A673 (cell line): ENCODE measurements at regions not wholly inside any gene's neighbourhood (a gene's known extent, or its start where the extent isn't known, plus 50 kb on each side); places are given as distances from the start of the nearest gene placed in this dataset.
"Not testable (repeated sequence)": the region's sequence is repeated elsewhere in the genome, so short reads cannot be mapped to it uniquely, and the experiment has no call there.

ENCODE experiments used
- BruUV-seq: library from RNA; stranded (reverse); fragments of 400-500 nt; replicated peaks from 2 replicates; lab custom pipeline; 2021; lab: Mats Ljungman, UMichigan
- CTCF ChIA-PET: fragments of 300-600 bp; sonication (Branson Sonifier 250); formaldehyde crosslinking; loops from one replicate; lab custom pipeline; 2022; ENCODE audit warnings: antibody characterized with exemption; lab: Charles Lee
- POLR2A ChIA-PET: fragments of 300-600 bp; sonication (Branson Sonifier 250); formaldehyde crosslinking; loops from one replicate; lab custom pipeline; 2022; ENCODE audit warnings: antibody characterized with exemption; ENCODE audit not compliant: low non-redundant PET; lab: Charles Lee
- DNase-seq: peaks from one replicate; pipeline ENCODE4 v3.0.0-alpha.2; 2015; ENCODE audit warnings: low spot score
- H3K27ac ChIP-seq: fragments of 200-600 bp; sonication (generic); 2 replicates; pipeline ENCODE4 v1.5.1; 2016; ENCODE audit warnings: mixed run types, low read depth, mild to moderate bottlenecking, mixed read lengths, antibody characterized with exemption, low read length; ENCODE audit not compliant: poor library complexity, severe bottlenecking
- H3K27me3 ChIP-seq: fragments of 200-600 bp; sonication (generic); replicated peaks from 2 replicates; pipeline ENCODE4 v1.6.1; 2017; ENCODE audit warnings: mixed run types, low read depth, mild to moderate bottlenecking, mixed read lengths, antibody characterized with exemption, low read length; ENCODE audit not compliant: insufficient read depth, poor library complexity
- H3K36me3 ChIP-seq: fragments of 200-600 bp; sonication (generic); 2 replicates; pipeline ENCODE4 v1.6.1; 2016; ENCODE audit warnings: mixed run types, mild to moderate bottlenecking, mixed read lengths, antibody characterized with exemption, low read length; ENCODE audit not compliant: insufficient read depth, poor library complexity, severe bottlenecking
- H3K4me1 ChIP-seq: fragments of 200-600 bp; sonication (generic); 2 replicates; pipeline ENCODE4 v1.6.1; 2017; ENCODE audit warnings: mixed run types, mild to moderate bottlenecking, mixed read lengths, antibody characterized with exemption, low read length; ENCODE audit not compliant: insufficient read depth, poor library complexity, severe bottlenecking
- H3K4me3 ChIP-seq: fragments of 200-600 bp; sonication (generic); 2 replicates; pipeline ENCODE4 v1.5.1; 2016; ENCODE audit warnings: low read depth, mixed run types, mild to moderate bottlenecking, mixed read lengths, low read length; ENCODE audit not compliant: poor library complexity, severe bottlenecking
- H3K9me3 ChIP-seq: fragments of 200-600 bp; sonication (generic); 2 replicates; pipeline ENCODE4 v1.6.1; 2016; ENCODE audit warnings: mixed run types, low read depth, mild to moderate bottlenecking, mixed read lengths, antibody characterized with exemption, low read length; ENCODE audit not compliant: poor library complexity, severe bottlenecking
- intact Hi-C: fragments of 100-400 bp; cut with micrococcal nuclease; formaldehyde crosslinking; loops from one replicate; pipeline ENCODE4 v1.10.0; 2022; ENCODE audit not compliant: unreplicated experiment

DNA sequence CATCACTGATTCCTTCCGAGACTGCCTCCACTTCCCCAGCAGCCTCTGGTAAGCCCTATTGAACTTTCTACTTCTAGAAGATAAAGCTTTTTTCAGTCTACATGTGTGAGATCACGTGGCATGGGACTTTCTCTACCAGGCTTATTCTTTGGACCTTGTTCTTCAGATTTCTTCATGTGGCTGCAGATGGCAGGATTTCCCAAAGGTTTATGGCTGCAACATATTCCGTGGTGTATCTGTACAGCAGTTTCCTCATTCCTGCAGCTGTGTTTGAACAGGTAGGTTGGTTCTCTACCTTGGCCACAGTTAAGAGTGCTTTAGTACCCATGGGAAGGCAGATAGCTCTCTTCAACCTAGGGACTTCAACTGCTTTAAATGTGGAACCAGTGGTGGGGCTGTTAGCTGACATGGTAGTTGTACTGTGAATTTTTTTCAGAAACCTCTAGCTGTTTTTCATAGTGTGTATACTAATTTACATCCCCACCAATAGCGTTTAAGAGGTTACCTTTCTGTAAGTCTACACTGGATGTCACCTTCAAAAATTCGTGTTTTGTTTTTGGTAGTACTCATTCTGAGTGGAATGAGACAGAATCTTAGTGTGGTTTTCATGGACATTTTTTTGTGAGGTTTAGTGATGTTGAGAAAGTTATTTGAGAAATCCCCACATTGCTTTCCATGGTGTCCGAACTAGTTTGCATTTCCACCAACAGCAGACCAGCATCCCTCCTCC is 158.6 kb downstream of the CCDC74A start:
- H3K9me3 ChIP-seq, POLR2A ChIA-PET, H3K4me1 ChIP-seq, DNase-seq, BruUV-seq, H3K36me3 ChIP-seq, intact Hi-C loops, H3K4me3 ChIP-seq, H3K27me3 ChIP-seq, CTCF ChIA-PET, H3K27ac ChIP-seq: not testable (repeated sequence)

DNA sequence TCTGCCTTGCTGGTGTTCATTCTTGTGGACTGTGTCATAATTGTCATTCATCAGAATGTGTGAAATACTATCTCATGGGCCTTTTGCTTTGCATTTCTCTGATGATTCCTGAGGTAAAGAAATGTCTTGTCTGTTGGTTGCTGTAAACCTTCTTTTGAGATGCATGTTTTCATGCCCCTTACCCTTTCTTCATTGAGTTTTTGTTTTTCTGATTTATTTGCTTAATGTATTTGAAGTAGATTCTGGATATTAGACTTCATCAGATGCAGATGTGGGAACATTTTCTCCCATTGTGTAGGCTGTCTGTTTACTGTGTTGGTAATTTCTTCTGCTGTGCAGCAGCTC is 159.2 kb downstream of the CCDC74A start:
- BruUV-seq, DNase-seq, intact Hi-C loops: not testable (repeated sequence)

DNA sequence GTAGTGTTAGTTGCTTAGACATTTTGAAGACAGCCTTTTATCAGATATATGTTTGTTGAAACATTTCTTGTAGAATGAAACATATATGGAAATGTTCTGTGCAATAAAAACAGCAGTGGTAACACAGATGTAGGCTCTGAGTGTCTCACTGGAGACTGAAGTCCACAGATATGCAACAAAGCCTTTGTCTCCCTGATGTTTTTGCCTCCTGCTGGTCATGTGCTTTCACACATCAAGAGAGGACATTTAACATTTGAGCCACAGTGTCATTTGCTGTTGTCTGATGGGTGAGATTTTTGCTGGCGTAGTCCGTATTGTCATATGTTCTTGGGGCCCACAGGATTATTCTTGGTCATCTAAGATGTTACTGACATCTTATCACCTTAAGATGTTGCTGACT is 161.4 kb downstream of the CCDC74A start:
- H3K27ac ChIP-seq, H3K4me3 ChIP-seq, H3K36me3 ChIP-seq, BruUV-seq, POLR2A ChIA-PET, DNase-seq, H3K4me1 ChIP-seq, H3K9me3 ChIP-seq, H3K27me3 ChIP-seq, CTCF ChIA-PET, intact Hi-C loops: not testable (repeated sequence)

More for the DNA sequence above, 159.2 kb downstream of the CCDC74A start:
- H3K36me3 ChIP-seq, POLR2A ChIA-PET, H3K4me3 ChIP-seq, H3K27me3 ChIP-seq, CTCF ChIA-PET, H3K4me1 ChIP-seq, H3K27ac ChIP-seq, H3K9me3 ChIP-seq: not testable (repeated sequence)

DNA sequence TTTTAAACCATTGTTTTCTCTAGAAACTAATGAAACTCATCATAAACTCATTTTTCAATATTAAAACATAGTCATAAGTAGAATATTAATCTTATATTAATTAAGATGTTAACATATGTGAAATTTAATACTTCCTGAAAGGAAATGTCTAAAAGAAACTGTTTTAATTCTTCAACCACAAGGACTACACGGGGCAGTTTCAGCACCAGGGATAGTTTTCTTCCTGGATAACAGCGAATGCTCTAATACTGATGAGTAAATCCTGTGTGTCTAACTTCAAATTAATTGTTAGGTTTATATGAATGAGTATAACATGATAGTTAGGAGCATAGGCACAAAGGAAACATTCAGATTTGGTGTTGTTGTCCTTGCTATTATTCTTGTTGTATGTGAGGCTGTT is 183.6 kb downstream of the CCDC74A start:
- H3K4me1 ChIP-seq, BruUV-seq, intact Hi-C loops, POLR2A ChIA-PET, H3K9me3 ChIP-seq, H3K27me3 ChIP-seq, H3K4me3 ChIP-seq, DNase-seq, CTCF ChIA-PET, H3K27ac ChIP-seq, H3K36me3 ChIP-seq: not testable (repeated sequence)

DNA sequence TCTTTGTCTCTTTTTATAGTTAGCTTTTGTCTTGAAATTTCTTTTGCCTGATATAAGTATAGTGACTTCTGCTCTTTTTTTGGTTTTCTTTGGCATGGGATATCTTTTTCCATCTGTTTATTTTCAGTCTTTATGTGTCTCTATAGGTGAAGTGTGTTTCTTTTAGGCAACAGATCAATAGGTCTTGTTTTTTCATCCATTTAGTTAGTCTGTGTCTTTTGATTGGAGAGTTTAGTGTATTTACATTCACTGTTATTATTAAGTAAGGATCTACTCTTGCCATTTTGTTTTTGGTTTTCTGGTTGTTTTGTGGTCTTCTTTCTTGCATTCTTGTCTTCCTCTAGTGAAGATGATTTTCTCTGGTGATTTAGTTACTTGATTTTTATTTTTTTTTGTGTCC is 190.2 kb downstream of the CCDC74A start:
- POLR2A ChIA-PET, result not testable (repeated sequence)

DNA sequence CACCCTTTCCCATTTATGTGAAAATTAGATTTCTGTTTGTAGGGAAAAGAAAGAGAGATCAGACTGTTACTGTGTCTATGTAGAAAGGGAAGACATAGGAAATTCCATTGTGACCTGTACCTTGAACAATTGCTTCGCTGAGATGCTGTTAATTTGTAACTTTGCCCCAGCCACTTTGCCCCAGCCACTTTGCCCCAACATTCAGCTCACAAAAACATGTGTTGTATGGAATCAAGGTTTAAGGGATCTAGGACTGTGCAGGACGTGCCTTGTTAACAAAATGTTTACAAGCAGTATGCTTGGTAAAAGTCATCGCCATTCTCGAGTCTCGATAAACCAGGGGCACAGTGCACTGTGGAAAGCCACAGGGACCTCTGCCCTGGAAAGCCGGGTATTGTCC is 193.5 kb downstream of the CCDC74A start:
- CTCF ChIA-PET, BruUV-seq, H3K36me3 ChIP-seq, H3K9me3 ChIP-seq, DNase-seq, H3K27me3 ChIP-seq, intact Hi-C loops, H3K4me3 ChIP-seq, POLR2A ChIA-PET, H3K27ac ChIP-seq, H3K4me1 ChIP-seq: not testable (repeated sequence)

More for the DNA sequence above, 190.2 kb downstream of the CCDC74A start:
- H3K27me3 ChIP-seq, H3K4me1 ChIP-seq, H3K27ac ChIP-seq, H3K4me3 ChIP-seq, H3K36me3 ChIP-seq, BruUV-seq, DNase-seq, CTCF ChIA-PET, H3K9me3 ChIP-seq, intact Hi-C loops: not testable (repeated sequence)

DNA sequence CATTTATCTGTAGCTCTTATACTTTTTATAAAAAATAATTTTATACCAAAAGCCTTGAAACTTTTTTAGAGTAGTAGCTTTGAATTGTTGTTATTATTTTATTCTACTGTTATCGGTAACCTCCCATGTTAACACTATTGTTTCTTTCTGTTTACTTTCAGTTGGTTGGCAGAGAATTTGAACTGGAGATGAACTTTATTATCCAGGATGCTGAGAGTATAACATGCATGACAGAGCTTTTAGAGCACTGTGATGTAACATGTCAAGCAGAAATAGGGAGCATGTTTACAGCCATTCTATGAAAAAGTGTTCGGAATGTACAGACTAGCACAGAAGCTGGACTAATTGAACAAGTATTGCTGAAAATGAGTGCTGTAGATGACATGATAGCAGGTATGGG is 194.6 kb downstream of the CCDC74A start:
- H3K9me3 ChIP-seq, H3K36me3 ChIP-seq, H3K4me1 ChIP-seq, H3K4me3 ChIP-seq, H3K27ac ChIP-seq, POLR2A ChIA-PET, BruUV-seq, CTCF ChIA-PET, DNase-seq, intact Hi-C loops, H3K27me3 ChIP-seq: not testable (repeated sequence)
